B cell (primary cell): ENCODE measurements at regions not wholly inside any gene's neighbourhood (a gene's known extent, or its start where the extent isn't known, plus 50 kb on each side); places are given as distances from the start of the nearest gene placed in this dataset.

Source experiments
- ATAC-seq: fragments of 200-7000 bp; cut with Tn5 transposase; one replicate; pipeline ENCODE4 v1.10.0; 2021; ENCODE audit warnings: low read depth, mild to moderate bottlenecking, moderate number of reproducible peaks, moderate library complexity
- CTCF ChIA-PET: fragments of 350-600 bp; sonication (Branson Sonifier 250); formaldehyde crosslinking; loops from one replicate; lab custom pipeline; 2021; ENCODE audit warnings: antibody characterized with exemption, inconsistent platforms; lab: Charles Lee
- POLR2A ChIA-PET: fragments of 350-600 bp; sonication (Branson Sonifier 250); formaldehyde crosslinking; loops from one replicate; lab custom pipeline; 2021; ENCODE audit warnings: antibody characterized with exemption; lab: Charles Lee
- DNase-seq: peaks from one replicate; pipeline ENCODE4 v3.0.0; 2013
- H2AFZ ChIP-seq: 2 replicates; pipeline ENCODE4 v1.6.1; 2012; ENCODE audit warnings: mild to moderate bottlenecking, low read depth, low read length; ENCODE audit not compliant: insufficient read depth, poor library complexity, severe bottlenecking
- H3K27ac ChIP-seq, 2 donors: 1 replicate in 1 of 2; 2 replicates in 1 of 2; pipeline ENCODE4 v1.5.1; 2012 to 2013; ENCODE audit warnings: low read length in 2 of 2, mild to moderate bottlenecking in 2 of 2, moderate library complexity in 1 of 2
- H3K27me3 ChIP-seq, 4 experiments: fragments of 200-600 bp in 1 of 4; sonication (generic) in 1 of 4; replicated peaks in 1 of 4; 1 replicate in 2 of 4; 2 replicates in 2 of 4; pipeline versions ENCODE4 v1.6.1 to v1.7.0; 2013 to 2016; ENCODE audit warnings: low read length in 3 of 4, mild to moderate bottlenecking in 2 of 4, mixed read lengths in 1 of 4, moderate library complexity in 1 of 4; ENCODE audit not compliant: insufficient read depth in 4 of 4, control insufficient read depth in 3 of 4; ENCODE audit errors: control extremely low read depth in 1 of 4
- H3K36me3 ChIP-seq, 2 experiments: replicated peaks in 1 of 2; 1 replicate in 1 of 2; 2 replicates in 1 of 2; pipeline versions ENCODE4 v1.6.1 to v1.7.1; 2013; ENCODE audit warnings: low read length in 1 of 2; ENCODE audit not compliant: insufficient read depth in 2 of 2, control insufficient read depth in 1 of 2; ENCODE audit errors: control extremely low read depth in 1 of 2, extremely low read depth in 1 of 2
- H3K4me1 ChIP-seq, 2 donors: fragments of 200-600 bp in 1 of 2; sonication (generic) in 1 of 2; 1 replicate in 1 of 2; 2 replicates in 1 of 2; pipeline versions ENCODE4 v1.5.1 to v1.6.1; 2013 to 2017; ENCODE audit warnings: low read length in 2 of 2; ENCODE audit not compliant: control insufficient read depth in 2 of 2, insufficient read depth in 2 of 2
- H3K4me2 ChIP-seq: replicated peaks from 2 replicates; pipeline ENCODE3; 2012; ENCODE audit warnings: mild to moderate bottlenecking, low read depth, low read length; ENCODE audit not compliant: poor library complexity, severe bottlenecking
- H3K4me3 ChIP-seq, 5 experiments: fragments of 200-600 bp in 1 of 5; sonication (generic) in 1 of 5; 1 replicate in 3 of 5; 2 replicates in 2 of 5; pipeline versions ENCODE4 v1.5.1 to v1.7.0; 2011 to 2016; ENCODE audit warnings: low read length in 4 of 5, mild to moderate bottlenecking in 4 of 5, low read depth in 2 of 5, control low read depth in 1 of 5, moderate library complexity in 1 of 5; ENCODE audit not compliant: insufficient read depth in 1 of 5; ENCODE audit errors: control extremely low read depth in 1 of 5, extremely low read depth in 1 of 5
- H3K79me2 ChIP-seq: fragments of 200-600 bp; sonication (generic); one replicate; pipeline ENCODE4 v1.6.0; 2016; ENCODE audit warnings: low read length; ENCODE audit not compliant: control insufficient read depth, insufficient read depth
- H3K9ac ChIP-seq: fragments of 200-600 bp; sonication (generic); 2 replicates; pipeline ENCODE4 v1.6.1; 2017; ENCODE audit warnings: mild to moderate bottlenecking, low read length, moderate library complexity
- H3K9me3 ChIP-seq, 3 donors: one replicate each; pipeline versions ENCODE4 v1.6.1 to v1.7.1; 2013; ENCODE audit warnings: low read length in 2 of 3; ENCODE audit not compliant: control insufficient read depth in 2 of 3, insufficient read depth in 1 of 3; ENCODE audit errors: control extremely low read depth in 1 of 3
- H4K20me1 ChIP-seq: 2 replicates; pipeline ENCODE4 v1.6.0; 2012; ENCODE audit warnings: mild to moderate bottlenecking, low read length; ENCODE audit not compliant: insufficient read depth, control insufficient read depth, poor library complexity, severe bottlenecking
- H3K27ac Mint-ChIP-seq: one replicate; pipeline ENCODE4 v1.8.0; 2021; ENCODE audit warnings: mixed read lengths
- H3K27me3 Mint-ChIP-seq: one replicate; pipeline ENCODE4 v1.8.0; 2021; ENCODE audit warnings: mixed read lengths
- H3K4me1 Mint-ChIP-seq: one replicate; pipeline ENCODE4 v1.8.0; 2021; ENCODE audit warnings: mixed read lengths
- H3K4me3 Mint-ChIP-seq: one replicate; pipeline ENCODE4 v1.8.0; 2021; ENCODE audit warnings: mixed read lengths
- H3K9me3 Mint-ChIP-seq: one replicate; pipeline ENCODE4 v1.8.0; 2022; ENCODE audit warnings: mixed read lengths; ENCODE audit not compliant: insufficient read depth
- CTCF ChIP-seq: fragments of 200-600 bp; IDR thresholded peaks from one replicate; pipeline ENCODE4 v1.8.0; 2022; ENCODE audit warnings: antibody characterized with exemption, mild to moderate bottlenecking
- EZH2 ChIP-seq: IDR thresholded peaks from 2 replicates; pipeline ENCODE4 v1.6.1; 2012; ENCODE audit warnings: borderline replicate concordance, low read depth, mild to moderate bottlenecking, moderate library complexity, low read length; ENCODE audit not compliant: insufficient read depth, poor library complexity, severe bottlenecking
- WGBS: methylation state at CpG from one replicate; pipeline ENCODE4 v1.1.5; 2013; ENCODE audit warnings: missing lambda C conversion rate; ENCODE audit not compliant: insufficient coverage; 5-methylcytosine and 5-hydroxymethylcytosine counted together
- intact Hi-C: fragments of 100-400 bp; cut with micrococcal nuclease; formaldehyde crosslinking; loops from one replicate; pipeline ENCODE4 v1.10.0; 2022

- no peak overlapping the region for H3K27ac ChIP-seq
- TF ChIP-seq CTCF (no peak), EZH2 (no peak)
- no peak overlapping the region for H3K9ac ChIP-seq
- DNase-seq (no peak), ATAC-seq (no peak)
- no peak overlapping the region for H3K4me3 Mint-ChIP-seq
- intact Hi-C loops, result no loop called here
- no peaks in the 10 kb centered on the region for H3K27me3 ChIP-seq
- no peaks in the 10 kb centered on the region for H3K79me2 ChIP-seq
- no peak overlapping the region for H3K4me3 ChIP-seq
- no CpG with 5 or more reads among the region's 3 CpGs for WGBS
- H4K20me1 ChIP-seq, result no peaks in the 10 kb centered on the region
- H3K4me1 Mint-ChIP-seq, result no peaks in the 10 kb centered on the region
- H3K9me3 ChIP-seq, result peaks cover 0 to 3% (median 0%) of the 10 kb centered on the region in 3 donors
- no peaks in the 10 kb centered on the region for H3K4me1 ChIP-seq
- no peak overlapping the region for H3K4me2 ChIP-seq
- H3K9me3 Mint-ChIP-seq, result no peaks in the 10 kb centered on the region
- peaks cover 24% of the 10 kb centered on the region for H3K27me3 Mint-ChIP-seq
- no peaks in the 10 kb centered on the region for H3K36me3 ChIP-seq
- ChIA-PET POLR2A (no interaction called here), CTCF (no interaction called here)
- H3K27ac Mint-ChIP-seq, result no peak overlapping the region
- no peak overlapping the region for H2AFZ ChIP-seq
Measured at GRCh38 chr3:124358156-124358555, 366.2 kb upstream of the ROPN1 start.

GRCh38 chr3:124360155-124360554 lies 368.2 kb upstream of the ROPN1 start:
- ChIA-PET POLR2A (no interaction called here), CTCF (no interaction called here)
- no peak for DNase-seq
- no peak overlapping the region for H3K4me3 ChIP-seq
- 100% methylated on average over 3 of the region's 3 CpGs for WGBS
- Mint-ChIP-seq H3K4me1 (no peaks in the 10 kb centered on the region), H3K27ac (no peak overlapping the region), H3K27me3 (peaks cover 27% of the 10 kb centered on the region), H3K9me3 (no peaks in the 10 kb centered on the region), H3K4me3 (no peak overlapping the region)
- no peak overlapping the region for H3K9ac ChIP-seq
- H3K79me2 ChIP-seq, result no peaks in the 10 kb centered on the region
- TF ChIP-seq CTCF (no peak), EZH2 (no peak)
- no peak overlapping the region for H3K4me2 ChIP-seq
- ATAC-seq, result no peak
- no peak overlapping the region for H2AFZ ChIP-seq
- intact Hi-C loops, result no loop called here
- no peaks in the 10 kb centered on the region for H3K4me1 ChIP-seq
- H4K20me1 ChIP-seq, result no peaks in the 10 kb centered on the region
- no peaks in the 10 kb centered on the region for H3K27me3 ChIP-seq
- H3K36me3 ChIP-seq, result no peaks in the 10 kb centered on the region
- peaks cover 0 to 3% (median 0%) of the 10 kb centered on the region in 3 donors for H3K9me3 ChIP-seq
- H3K27ac ChIP-seq, result no peak overlapping the region
